Right lobe of liver (tissue), 6 donors: ENCODE measurements at regions not wholly inside any gene's neighbourhood (a gene's known extent, or its start where the extent isn't known, plus 50 kb on each side); places are given as distances from the start of the nearest gene placed in this dataset.

ENCODE experiments used
- ATAC-seq, 4 donors: fragments of 200-7000 bp; cut with Tn5 transposase; one replicate each; pipeline ENCODE4 v1.9.1; 2020; ENCODE audit warnings: mild to moderate bottlenecking in 4 of 4, moderate library complexity in 4 of 4
- DNase-seq, 3 donors: peaks; one replicate each; pipeline ENCODE4 v3.0.0-alpha.2; 2020
- H3K27ac ChIP-seq, 3 donors: fragments of 200-600 bp; one replicate each; pipeline ENCODE4 v1.8.0; 2022
- H3K27me3 ChIP-seq, 2 donors: fragments of 200-600 bp; one replicate each; pipeline ENCODE4 v1.8.0; 2022
- H3K36me3 ChIP-seq, 4 donors: fragments of 200-600 bp; sonication (generic) in 1 of 4; one replicate each; pipeline versions ENCODE4 v1.5.1 to v1.8.0; 2017 to 2022; ENCODE audit warnings: control low read depth in 1 of 4
- H3K4me1 ChIP-seq, 4 donors: fragments of 200-600 bp; sonication (generic) in 1 of 4; one replicate each; pipeline versions ENCODE4 v1.5.1 to v1.8.0; 2017 to 2022; ENCODE audit warnings: control low read depth in 1 of 4
- H3K4me3 ChIP-seq, 3 donors: fragments of 200-600 bp; one replicate each; pipeline ENCODE4 v1.8.0; 2022
- H3K9me3 ChIP-seq, 4 donors: fragments of 200-600 bp; sonication (generic) in 1 of 4; one replicate each; pipeline versions ENCODE4 v1.5.1 to v1.8.0; 2017 to 2022; ENCODE audit warnings: control low read depth in 1 of 4
- CTCF ChIP-seq, 4 donors: fragments of 200-600 bp in 3 of 4; fragments of 450-650 bp in 1 of 4; IDR thresholded peaks; one replicate each; pipeline versions ENCODE4 v1.5.1 to v1.8.0; 2016 to 2022; ENCODE audit warnings: antibody characterized with exemption in 4 of 4, mild to moderate bottlenecking in 2 of 4
- POLR2A ChIP-seq: fragments of 450-650 bp; IDR thresholded peaks from one replicate; pipeline ENCODE4 v1.6.1; 2017; ENCODE audit warnings: antibody characterized with exemption, mild to moderate bottlenecking
- WGBS: methylation state at CpG from one replicate; pipeline ENCODE4 v1.1.6; 2018; ENCODE audit warnings: low coverage, low lambda C conversion rate; ENCODE audit not compliant: insufficient coverage; ENCODE audit errors: missing lambda C conversion rate; 5-methylcytosine and 5-hydroxymethylcytosine counted together
- intact Hi-C, 2 donors: fragments of 100-400 bp; cut with DNase I; formaldehyde crosslinking; loops; one replicate each; pipeline versions ENCODE4 v1.11.2 to v1.14.1; 2022
- donor health status: DM: no; HTN: yes; CAD: no.
- donor health status: DM: no; HTN: no; CAD: no.
- donor health status: DM: no; HTN: no; CAD: no.
- donor health status: DM: no; HTN: yes; CAD: no.
- donor health status: DM: no; HTN: yes; CAD: no.

- H3K27ac ChIP-seq = no peak overlapping the region
- H3K36me3 ChIP-seq = no peaks in the 10 kb centered on the region
- ATAC-seq (no peak), DNase-seq (no peak)
- no peak overlapping the region for H3K4me3 ChIP-seq
- no peaks in the 10 kb centered on the region for H3K9me3 ChIP-seq
- intact Hi-C loops = no loop called here
- no peaks in the 10 kb centered on the region for H3K27me3 ChIP-seq
- H3K4me1 ChIP-seq = no peaks in the 10 kb centered on the region
- TF ChIP-seq CTCF (IDR thresholded peaks at IDR 0.05) (no peak), POLR2A (no peak)
- WGBS = 40% methylated on average over 2 of the region's 3 CpGs
Observed at GRCh38 chr20:40335901-40336351, 353.1 kb downstream of the MAFB start.

GRCh38 chr20:40335437-40335836 is 353.6 kb downstream of the MAFB start:
- no peak for TF ChIP-seq CTCF (IDR thresholded peaks at IDR 0.05)
- no peak for TF ChIP-seq POLR2A
- no peaks in the 10 kb centered on the region for H3K9me3 ChIP-seq
- intact Hi-C loops = no loop called here
- no peaks in the 10 kb centered on the region for H3K4me1 ChIP-seq
- WGBS = 83% methylated on average over 6 of the region's 6 CpGs
- H3K4me3 ChIP-seq = no peak overlapping the region
- DNase-seq = no peak
- no peak overlapping the region for H3K27ac ChIP-seq
- no peaks in the 10 kb centered on the region for H3K36me3 ChIP-seq
- no peaks in the 10 kb centered on the region for H3K27me3 ChIP-seq
- ATAC-seq = no peak

GRCh38 chr20:40333591-40333990 is 355.4 kb downstream of the MAFB start:
- ATAC-seq = no peak
- no peaks in the 10 kb centered on the region for H3K36me3 ChIP-seq
- 70% methylated on average over 2 of the region's 2 CpGs for WGBS

GRCh38 chr20:40331807-40332560 is 357.1 kb downstream of the MAFB start:
- ATAC-seq = no peak
- 68% methylated on average over 6 of the region's 9 CpGs for WGBS

More at GRCh38 chr20:40333591-40333990, 355.4 kb downstream of the MAFB start:
- no peak overlapping the region for H3K4me3 ChIP-seq
- intact Hi-C loops = no loop called here
- H3K4me1 ChIP-seq = no peaks in the 10 kb centered on the region
- no peak for TF ChIP-seq CTCF (IDR thresholded peaks at IDR 0.05)
- TF ChIP-seq POLR2A = no peak
- H3K27me3 ChIP-seq = no peaks in the 10 kb centered on the region
- DNase-seq = no peak
- no peak overlapping the region for H3K27ac ChIP-seq
- no peaks in the 10 kb centered on the region for H3K9me3 ChIP-seq

More at GRCh38 chr20:40331807-40332560, 357.1 kb downstream of the MAFB start:
- no peak for DNase-seq
- no peak overlapping the region for H3K4me3 ChIP-seq
- intact Hi-C loops = no loop called here
- TF ChIP-seq CTCF (IDR thresholded peaks at IDR 0.05) (no peak), POLR2A (no peak)
- H3K9me3 ChIP-seq = no peaks in the 10 kb centered on the region
- no peaks in the 10 kb centered on the region for H3K36me3 ChIP-seq
- H3K27me3 ChIP-seq = no peaks in the 10 kb centered on the region
- H3K4me1 ChIP-seq = no peaks in the 10 kb centered on the region
- no peak overlapping the region for H3K27ac ChIP-seq
